ENCODE measurements at regions not wholly inside any gene's neighbourhood (a gene's known extent, or its start where the extent isn't known, plus 50 kb on each side); places are given as distances from the start of the nearest gene placed in this dataset.

DNA sequence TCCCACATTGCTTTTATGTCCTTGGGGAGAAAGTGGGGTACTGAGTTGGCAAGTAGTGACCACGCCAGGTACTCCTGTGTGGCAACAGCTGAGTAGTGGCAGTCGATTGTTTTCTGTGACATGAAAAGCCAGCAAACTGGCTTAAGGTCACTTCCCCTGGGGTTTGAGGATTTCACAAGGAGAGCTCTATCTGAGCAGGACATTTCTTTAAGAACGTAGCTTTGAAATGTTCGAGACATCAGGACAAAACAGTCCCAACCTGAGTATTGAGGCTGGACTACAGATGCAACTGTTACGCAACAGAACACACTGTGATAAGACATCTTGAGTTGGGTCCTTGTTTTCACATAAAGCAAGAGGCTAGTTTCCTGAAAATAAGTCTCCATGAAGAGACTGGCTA is 146.7 kb upstream of the KLF14 start:
- DNase-seq (ENCODE audit: low read depth) = no peak

DNA sequence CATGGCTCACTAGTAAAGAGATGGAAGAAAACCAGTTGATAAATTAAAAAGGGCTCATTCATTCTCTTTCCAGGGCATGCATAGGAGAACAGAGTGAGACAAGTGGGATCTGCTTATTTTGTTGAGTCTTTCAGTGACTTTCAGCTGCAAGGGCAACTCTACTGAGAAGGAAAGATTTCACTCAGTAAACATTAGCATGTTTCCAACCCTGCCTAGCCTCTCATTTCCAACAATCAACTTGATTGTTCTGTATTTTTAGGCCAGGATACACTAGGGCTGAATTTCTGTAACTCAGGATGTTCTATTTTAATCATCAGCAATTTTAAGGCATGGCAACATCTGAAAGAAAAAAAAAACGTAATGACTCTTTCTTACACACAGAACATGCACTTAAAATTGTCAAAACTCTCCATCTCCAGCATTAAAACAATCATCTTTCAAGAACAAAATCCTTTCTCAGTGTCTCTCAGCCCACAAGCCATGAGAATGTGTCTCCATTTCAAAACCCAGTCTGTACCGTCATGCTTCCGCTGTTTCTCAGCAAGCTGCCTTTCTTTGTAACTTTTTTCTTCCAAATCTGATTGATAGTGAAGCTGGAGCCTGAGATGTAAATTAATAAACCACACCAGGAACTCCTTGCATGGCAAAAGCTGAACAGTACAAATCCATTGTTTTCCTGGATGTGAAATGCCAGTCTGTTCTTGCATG is 147.2 kb upstream of the KLF14 start:
- no peak for DNase-seq (ENCODE audit: low read depth)

DNA sequence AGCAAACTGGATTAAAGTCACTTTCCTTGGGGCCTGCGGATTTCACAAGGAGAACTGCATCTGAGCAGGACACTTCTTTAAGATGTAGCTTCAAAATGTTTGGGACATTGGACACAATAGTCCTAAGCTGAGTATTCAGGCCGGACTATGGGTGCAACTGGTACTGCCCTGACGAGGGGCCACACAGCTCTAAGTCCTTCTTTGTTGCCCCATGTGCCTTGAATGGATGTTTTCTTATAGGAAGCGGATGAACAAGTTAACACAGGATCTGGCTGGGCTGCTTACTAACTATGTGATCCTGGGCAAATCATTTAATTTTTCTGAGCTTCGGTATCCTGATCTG is 147.8 kb upstream of the KLF14 start:
- no peak for DNase-seq (ENCODE audit: low read depth)

DNA sequence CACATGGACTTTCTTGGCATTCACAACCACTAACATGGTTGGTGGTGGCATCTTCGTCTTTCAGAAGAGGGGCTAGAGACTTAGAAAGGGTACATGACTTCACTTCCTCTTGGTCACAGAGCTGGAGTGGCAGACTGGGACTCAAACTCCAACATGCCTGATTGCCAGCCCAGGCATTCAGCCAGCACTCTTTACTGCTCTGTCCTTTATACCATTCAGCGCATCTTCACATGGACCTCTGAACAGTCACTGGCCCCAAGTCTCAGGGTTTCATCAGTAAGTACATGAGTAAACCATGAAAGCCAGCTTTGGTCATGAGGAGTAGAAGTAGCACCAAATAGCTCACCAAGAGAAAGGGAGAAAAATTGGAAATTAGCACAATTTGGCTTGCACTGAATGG is 148.4 kb upstream of the KLF14 start:
- DNase-seq (ENCODE audit: low read depth) = no peak

DNA sequence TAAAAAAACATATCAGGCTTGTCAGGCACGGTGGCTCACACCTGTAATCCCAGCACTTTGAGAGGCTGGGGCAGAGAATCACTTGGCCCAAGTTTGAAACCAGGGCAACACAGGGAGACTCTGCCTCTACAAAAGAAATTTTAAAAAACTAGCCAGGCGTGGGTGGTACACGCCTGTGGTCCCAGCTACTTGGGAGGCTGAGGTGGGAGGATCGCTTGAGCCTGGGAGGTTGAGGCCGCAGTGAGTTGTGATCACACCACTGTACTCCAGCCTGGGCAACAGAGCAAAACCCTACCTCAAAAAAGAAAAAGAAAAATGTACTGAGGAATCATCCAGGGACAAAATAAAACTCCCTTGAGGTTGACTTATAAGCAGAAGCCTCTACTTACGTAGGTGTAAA is 149.9 kb upstream of the KLF14 start:
- DNase-seq (ENCODE audit: low read depth) = no peak

DNA sequence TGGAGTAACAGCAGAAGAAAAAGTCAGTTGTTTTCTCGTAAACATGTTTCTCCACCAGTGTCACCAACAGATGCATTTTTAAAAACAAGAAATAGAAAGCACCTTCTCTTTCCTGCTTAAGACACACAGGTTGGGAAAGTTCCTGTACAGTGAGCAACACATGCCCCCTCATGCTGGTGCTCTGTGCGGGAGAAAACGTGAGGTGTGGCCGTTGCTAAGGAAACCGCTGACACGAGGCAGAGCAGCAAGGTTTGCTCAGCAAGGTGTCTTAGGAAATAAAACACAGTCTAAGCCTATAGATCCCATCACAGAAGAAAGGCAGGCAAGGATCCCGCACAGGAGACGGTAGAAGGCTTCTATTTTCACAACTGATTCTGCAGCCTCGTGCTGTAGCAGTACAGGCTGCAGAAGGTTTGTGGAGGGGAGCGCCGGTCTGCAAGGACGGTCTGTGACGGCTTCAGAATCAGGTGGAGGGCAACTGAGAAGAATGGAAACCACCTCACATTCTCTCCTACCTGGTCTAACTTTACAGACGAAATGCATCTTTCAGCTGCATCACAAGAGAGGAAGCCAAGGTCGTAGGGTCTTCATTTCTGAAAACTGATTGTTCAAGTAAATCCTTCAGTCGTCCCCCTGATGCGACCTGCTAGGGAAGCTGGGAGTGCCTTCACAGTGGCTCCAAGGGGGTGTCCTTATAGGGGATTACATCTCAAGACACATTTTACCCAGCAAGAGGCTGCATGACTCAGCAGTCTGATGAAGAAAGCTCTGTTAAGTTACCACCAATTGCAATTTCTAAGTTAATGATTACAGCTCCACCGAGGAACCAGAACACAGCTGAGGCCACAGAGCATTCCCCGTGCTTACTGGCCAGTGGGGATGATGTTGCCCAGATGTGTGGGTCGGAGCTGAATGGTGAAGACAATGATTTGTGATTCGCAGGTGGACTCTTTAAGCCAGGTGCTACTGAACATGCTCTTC is 150.7 kb upstream of the KLF14 start:
- no peak for DNase-seq (ENCODE audit: low read depth)

DNA sequence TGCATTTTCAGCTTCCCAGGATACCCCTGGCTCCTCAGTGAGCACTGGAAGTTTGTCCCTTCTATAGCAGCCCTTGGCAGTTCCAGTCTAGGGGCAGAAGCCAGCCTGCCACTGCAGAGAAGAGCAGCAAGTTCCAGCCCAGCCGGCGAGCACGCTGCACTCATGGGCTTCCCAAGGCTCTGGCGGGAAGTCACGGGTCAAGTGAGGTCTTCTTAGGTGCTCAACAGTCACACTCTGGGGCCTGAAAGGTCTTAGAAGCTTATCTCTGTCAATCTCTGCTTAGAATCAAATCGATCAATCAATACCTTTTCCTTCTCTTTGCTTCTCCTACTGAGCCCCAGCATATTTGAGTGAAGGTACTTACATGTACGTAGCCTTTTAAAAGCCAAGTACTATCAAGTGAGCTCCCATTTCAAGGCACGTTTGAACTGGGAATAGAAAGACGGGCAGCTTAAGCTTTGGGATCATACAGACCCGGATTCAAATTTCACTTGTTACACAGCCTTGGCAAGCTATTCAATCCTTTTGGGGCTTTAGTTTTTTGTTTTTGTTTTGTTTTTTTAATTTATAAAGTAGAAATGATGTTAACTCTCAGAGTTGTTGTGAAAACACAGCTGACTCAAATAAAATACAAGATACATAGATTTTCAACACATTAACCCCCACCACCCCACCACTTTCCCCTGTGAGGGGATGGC is 152.6 kb upstream of the KLF14 start:
- no peak for DNase-seq (ENCODE audit: low read depth)

DNA sequence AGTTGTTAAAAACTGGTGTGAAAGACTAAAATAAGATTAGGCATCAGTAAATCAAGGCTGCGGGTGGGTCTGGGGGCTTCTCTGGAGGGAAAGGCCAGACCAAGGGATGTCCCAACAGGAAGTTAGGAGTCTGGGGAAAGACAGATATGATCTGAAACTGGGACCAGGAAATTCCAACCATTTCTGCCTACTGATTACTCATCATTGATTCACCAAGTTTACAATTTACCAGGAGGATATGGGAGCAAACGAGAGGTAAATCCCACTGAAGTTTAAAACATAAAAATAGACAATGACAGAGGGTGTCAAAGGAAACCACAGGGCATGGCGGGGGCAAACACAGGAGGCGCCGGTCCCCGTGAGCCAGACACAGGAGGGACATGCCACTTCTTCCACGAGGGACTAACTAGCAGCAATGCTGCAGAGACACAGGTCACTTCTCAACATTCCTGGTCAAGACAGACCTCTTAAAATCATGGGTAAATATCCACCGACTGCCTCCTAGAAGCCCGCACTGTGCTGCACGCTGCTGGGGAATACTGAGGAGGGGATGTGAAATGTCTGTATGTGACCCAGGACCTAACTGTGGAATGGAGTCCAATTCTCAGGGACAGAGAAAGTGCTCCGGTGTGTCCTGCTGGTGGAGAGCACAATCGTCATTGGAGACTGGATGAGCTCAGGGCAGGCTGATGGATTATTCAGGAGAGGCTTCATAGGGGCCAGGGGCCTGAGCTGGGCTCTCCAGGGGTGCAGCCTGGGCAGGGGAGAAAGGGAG is 153.4 kb upstream of the KLF14 start:
- no peak for DNase-seq (ENCODE audit: low read depth)

DNA sequence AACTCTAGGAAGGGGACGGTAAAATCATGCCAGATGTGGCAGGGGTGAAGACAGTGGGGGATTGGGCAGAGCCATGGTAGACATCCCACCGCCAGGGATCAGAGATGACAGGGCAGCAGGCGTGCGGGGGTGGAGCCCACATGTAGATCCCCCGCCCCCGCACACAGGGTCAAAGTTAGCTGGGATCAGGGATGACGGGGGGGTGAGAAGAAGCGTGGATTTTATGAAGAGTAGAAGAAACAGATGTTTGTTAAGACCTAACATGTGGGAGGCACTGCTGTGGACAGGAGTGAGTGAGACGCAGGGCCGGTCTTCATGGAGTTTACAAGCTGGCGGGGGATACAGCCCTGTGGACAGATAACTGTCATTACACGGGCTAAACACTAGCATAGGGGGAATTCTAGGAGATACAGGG is 154.0 kb upstream of the KLF14 start:
- no peak for DNase-seq (ENCODE audit: low read depth)

DNA sequence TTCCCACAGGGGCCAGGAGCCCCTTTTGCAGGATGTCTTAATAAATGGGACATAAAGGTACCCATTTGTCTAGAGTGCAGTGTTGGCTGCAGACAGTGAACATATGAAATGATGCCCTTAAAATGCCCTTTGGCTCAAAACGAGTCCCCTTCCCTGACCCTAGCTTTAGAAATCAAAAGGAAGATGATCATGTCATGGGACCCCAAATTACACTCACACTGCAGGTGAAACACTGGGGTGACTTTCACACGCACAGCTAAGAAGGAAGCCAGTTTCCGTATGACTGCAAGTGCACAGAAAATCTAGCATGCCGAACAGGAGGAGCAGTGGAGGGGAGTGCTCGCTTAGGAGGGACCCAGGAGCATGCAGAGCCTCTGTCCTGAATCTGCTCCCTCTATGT is 154.5 kb upstream of the KLF14 start:
- DNase-seq (ENCODE audit: low read depth) = no peak

DNA sequence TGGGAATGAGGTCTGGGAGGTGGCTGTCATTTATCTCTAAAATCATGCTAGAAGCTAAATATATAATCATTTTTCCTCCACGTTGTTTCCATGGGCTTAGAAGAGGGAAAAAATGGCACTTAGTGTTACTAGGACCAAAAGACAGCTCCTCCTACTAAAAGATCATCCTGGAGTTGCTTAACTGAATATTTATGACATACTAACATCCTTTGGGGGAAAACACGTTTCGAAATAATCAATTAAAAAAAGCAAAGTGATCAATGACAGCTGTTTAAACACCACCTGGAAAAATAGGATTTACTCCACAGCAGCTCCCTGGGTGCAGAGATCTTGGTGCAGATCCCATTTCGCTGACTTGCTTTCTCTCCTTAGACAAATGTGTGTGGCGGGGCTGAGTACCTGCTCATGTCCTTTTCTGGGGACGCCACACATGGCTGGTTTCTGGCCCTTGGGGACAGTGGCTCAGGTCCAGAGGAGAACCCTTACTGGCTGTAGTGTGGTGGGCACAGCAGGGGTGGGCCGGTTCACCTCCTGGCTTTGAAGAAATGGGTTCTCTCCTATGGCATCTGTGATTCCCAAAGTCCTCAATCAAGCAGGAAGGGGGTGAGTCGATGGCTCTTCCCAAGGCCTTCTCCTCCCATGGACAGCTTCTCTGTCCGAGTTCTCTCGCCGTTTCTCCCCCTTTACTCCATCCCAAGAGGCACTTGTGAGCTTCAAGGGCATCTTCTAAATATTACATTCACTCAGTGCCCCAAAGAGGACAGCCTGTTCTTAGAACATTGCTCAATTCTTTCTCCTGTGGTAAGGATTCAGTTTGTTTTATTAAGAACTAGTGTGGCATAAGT is 156.4 kb upstream of the KLF14 start:
- DNase-seq (ENCODE audit: low read depth) = no peak

DNA sequence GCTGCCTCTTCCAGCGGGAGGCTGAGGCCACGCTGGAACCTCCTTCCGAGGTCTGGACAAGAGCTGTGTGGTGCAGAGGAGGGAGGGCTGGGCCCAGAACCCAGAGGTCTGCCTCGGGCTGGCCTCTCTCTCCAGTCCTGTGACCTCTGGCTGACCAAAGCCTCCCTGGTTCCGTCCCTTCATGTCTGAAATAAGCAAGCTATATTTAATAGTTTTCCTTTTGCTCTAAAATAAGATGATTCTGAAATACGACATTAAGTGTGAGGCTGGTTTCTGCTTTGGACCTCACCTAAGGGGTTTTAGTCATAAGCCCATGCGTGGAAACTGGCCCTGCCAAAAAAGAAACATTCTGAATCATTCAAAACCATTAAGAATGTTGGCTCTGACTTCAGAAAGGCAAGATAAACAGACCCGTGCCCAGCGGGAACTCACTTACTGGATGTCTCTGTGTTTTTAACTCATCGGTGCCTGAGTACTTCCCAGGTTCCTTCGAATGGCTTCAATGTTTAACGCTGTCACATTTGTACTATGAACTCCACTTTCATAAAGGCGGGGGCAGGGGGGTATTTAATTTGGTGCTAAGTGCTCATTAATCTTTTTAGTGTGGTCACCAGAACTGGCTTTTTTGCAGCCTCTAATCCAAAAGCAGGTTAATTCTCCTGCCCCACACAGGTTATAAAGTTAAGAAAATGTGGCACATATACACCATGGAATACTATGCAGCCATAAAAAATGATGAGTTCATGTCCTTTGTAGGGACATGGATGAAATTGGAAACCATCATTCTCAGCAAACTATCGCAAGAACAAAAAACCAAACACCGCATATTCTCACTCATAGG is 157.5 kb upstream of the KLF14 start:
- no peak for DNase-seq (ENCODE audit: low read depth)

DNA sequence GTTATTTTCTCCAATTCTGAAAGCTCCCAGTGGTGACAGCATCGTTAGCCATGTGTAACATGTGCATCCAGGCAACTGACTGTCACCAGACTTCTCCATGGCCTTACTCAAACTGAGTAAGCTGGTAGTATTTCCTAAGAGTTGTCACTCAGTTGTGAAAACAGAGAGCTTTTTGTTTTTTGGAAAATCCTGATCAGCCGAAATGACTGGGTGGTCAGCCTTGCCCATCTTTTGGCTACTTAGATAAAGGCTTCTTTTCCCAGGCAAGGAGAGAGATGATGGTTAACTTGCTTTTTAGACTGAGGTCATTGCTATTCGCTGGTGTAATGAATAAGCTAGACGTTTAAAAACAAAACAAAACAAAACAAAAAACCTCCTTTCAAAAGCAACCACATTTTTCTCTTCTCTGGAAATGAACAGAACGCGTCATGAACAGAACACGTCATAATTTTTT is 159.5 kb upstream of the KLF14 start:
- no peak for DNase-seq (ENCODE audit: low read depth)

DNA sequence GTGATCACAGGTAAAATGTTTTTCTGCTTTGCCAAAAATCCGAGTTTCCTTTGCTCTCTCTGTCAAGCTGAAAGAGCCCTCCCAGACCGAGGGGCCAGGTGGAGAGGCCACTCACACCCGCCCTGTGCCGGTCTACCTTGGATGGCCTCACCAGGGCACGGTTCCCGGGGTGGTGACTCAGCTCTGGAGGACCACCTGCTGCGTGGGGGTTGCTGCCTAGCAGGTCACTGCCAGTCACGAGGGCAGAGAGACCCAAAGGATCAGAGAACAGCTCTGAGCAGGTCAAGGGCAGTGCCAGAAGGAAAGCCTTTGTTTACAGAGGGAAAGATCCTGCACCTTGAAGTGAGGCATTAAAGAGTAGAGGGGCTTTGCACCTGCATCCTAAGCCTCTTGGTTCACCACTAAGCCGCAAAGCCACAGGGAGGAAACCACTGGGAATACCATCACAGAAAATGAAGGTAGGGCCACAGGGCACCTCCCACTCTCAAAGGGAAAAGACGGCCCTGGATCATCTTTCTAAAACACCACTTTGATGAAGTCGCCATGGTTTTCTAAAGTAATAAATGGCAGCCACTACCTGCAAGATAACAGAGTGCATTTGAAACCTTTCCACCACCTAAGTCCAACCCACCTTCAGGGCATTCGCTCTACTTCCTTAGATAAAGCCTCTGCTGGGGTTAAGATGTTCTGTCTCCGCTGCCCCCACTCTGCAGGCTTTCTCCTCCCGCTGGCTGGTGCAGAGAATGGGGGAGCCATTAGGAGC is 160.3 kb upstream of the KLF14 start:
- DNase-seq (ENCODE audit: low read depth) = no peak

DNA sequence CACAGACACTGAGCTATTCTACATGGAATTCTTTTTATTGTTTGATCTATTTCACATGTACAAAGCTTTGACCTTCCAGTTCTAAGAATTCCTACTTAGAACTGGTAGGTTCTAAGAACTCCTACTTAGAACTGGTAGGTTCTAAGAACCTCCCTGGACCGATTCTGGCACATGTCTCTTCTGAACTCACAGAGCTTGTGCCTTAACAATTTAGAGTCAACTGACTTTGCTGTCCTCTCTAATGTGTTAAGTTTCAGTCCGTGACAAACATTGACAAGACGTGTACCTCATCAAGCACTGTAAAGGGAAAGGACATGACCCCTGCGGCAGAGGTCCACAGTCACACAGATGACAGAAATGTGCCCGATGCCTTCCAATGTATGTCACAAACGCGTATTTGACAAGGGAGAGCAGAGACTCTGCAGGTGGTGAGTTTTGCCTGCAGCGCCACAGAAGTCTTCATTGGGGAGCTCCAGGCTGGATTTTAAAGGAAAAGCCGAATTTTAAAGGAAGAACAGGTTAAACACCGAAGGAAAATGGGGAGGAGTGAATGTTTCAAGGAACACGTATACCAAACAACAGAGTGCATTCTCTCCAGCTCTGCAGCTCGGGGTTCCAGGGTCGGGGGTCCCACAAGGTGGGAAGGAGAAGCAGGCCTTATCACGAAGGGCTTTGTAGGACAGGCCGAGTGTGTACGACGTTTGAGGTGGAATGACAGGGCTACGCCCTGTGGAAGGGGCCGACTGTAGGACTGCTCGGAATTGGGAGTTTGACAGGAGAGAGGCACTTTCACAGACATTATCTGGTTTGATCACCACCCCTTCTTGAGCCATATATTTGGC is 161.1 kb upstream of the KLF14 start:
- DNase-seq (ENCODE audit: low read depth) = no peak

DNA sequence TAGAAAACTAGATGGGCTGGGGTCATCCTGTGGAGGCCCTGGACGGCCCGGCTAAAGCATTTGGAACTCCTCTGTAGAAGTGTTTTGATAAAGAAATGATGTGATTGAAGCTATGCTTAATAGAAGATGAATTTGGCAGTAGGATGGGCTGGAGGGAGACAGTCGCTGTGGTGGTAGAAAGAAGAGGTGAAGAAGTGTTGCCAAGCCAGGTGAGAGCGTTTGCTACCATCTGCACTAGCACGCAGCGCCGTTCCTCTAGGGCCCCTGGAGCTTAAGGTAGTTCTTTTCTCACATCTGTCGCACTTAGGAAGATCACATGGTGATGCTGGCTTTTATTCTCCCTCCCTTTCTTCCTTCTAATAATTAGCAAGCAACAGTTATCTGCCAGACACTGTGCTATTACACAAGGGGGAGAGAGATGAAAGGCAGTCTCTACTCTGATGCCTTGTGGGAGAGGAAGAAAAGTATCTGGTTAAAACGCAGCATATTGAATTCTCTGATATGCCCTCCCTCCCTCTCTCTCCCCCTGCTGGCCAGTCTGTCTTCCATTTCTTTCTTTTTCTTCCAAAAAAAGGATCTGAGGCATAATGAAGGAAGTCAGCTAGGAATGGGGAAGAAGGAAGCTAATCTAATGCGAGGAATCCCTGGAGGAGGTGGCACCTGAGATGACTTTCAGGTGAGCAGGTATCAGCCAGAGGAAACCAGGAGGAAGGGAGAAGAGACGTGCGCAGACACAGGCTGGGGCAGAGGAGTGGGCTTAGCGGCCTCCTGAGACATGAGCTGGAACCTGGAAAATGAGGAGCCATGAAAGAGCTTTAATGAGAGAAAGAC is 162.3 kb upstream of the KLF14 start:
- no peak for DNase-seq (ENCODE audit: low read depth)

DNA sequence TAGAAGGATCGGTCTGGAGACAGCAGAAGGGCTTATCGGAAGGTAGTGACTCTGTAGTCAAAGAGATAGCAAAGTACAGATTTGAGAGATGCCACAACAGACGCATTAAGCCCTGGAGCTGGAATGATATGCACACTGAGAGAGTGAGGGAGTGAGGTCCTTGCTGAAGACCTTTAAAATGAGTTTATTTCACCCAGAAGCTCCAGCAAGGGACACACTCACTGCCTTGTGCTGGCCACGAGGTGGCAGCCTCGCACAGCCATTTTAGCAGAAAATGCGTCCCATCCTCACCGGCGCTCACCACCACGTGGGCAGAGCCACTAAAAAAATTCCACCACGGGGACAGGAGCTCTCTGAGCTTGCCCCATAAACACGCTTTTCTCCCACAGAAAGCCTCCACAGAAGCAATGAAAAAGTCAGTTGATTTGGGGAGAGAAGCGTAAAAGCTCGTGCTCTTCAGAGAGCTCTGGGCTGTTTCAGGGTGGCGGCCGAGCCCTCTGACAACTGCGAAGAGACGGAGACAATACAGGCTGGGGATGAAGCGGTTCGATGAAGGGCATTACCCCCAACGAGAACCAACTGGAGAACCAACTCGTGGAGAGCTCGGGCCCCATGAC is 163.0 kb upstream of the KLF14 start:
- DNase-seq (ENCODE audit: low read depth) = peak; percentile 65

All from T follicular helper cell (primary cell).